ENCODE measurements at regions not wholly inside any gene's neighbourhood (a gene's known extent, or its start where the extent isn't known, plus 50 kb on each side); places are given as distances from the start of the nearest gene placed in this dataset.
"Not testable (repeated sequence)": the region's sequence is repeated elsewhere in the genome, so short reads cannot be mapped to it uniquely, and the experiment has no call there.

DNA sequence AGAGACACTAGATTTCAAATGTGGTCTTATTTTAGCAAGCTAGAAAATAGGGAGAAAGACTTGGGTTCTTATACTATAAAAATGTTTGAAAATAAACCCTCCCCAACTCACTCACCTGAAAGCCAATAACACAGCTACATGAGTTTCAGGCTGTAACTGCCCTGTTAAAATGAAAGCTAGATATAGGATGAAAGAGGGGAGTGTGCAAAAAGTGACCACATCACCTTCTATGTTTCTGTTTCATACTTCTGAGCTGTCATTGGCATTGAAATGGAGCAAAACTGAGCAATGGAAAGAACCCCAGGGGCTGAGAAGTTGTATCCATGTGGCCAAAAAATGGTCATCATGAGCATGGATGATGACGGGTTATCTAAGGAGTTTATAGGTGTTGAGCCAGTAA, 148.1 kb upstream of the TENT5A start:
- DNase-seq = no peak

DNA sequence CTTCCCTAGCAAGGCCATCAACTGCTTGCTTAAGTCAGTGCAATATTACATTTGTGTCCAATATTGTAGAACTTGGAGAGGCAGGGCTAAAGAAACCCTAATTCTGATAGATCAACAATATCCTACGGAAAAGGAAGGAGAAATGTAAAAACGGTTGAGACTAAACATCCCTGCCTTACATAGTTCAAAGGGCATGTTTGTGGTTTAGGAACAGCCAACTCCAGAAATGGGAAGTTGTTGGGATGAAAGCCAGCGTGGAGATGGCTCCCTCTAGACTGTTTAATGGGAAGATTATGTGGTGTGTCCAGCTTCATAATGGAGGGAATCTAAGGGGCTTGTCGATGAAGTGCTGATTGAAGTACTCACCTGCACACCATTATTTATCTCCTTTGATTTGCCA, 145.3 kb upstream of the TENT5A start:
- DNase-seq = no peak

DNA sequence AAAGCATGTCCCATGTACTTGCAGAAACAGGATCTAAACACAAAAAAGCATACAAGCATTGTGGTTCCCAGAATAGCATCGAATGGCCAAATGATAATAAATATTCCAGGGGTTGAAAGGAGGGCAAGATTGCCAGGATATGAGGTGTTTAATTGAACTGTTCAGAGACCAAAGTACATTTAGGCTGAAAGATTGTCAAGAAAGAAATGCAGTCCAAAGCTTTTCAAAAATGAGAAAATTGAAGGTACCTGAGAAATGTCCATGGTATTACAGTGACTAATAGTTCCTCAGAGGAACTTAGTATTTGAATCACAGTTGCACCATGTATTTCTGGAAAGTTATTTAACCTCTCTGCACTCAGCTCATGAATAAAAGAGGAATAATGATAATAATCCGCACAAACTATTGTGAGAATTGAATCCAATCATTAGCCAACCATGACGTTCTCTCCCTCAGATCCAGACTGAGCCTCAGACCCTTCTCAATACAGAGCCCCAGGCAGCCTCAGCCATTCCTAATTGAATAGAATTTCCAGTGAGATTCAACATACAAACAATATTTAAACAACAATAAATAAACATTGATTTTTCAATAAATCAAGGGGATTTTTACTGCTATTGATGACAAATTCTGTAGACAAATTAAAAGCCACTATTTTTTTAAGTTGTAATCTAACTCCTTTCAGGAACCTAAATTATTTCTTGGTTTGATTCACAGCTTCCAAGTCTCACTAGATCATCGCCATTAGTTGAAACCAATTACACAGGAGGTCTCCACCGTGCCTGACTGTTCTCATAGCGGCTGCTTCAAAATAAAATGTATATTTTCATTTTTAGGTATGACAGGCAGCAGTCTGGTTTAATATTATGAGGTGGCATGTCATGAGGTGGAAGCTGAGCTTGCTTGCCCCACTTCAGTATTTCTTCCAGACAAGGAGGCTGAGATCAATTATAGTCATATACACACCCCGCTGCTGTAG, 144.3 kb upstream of the TENT5A start:
- DNase-seq = no peak

DNA sequence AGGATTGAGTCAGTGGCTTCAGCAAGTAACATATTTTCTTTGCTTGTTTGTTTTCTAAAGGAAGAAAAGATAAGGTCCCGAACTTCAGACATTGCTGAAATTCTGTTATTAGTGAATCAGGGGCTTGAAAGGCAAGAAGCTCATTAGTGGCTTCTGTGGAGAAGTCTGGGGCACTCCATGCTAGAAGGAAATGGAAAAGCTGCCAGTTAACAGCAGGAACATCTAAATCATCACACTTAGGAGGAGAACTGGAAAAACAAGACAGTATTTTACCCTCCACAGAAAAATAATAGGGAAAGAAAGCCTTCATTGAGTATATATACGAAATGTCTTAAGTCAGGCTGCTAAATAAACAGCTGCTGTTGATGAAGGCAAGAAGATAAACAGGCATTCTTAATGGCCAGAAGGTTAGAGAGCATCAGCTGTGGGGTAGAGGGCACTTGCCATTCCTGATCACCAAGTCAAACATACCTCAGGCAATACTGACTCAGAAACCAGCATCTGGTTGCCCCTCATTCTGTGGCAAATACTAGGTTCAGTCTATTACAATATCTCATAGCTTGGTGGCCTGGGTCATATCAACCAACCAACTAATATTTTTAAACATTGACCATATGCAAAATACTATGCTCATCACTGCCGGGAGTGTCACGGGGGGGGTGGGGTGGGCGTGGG, 143.2 kb upstream of the TENT5A start:
- no peak for DNase-seq

DNA sequence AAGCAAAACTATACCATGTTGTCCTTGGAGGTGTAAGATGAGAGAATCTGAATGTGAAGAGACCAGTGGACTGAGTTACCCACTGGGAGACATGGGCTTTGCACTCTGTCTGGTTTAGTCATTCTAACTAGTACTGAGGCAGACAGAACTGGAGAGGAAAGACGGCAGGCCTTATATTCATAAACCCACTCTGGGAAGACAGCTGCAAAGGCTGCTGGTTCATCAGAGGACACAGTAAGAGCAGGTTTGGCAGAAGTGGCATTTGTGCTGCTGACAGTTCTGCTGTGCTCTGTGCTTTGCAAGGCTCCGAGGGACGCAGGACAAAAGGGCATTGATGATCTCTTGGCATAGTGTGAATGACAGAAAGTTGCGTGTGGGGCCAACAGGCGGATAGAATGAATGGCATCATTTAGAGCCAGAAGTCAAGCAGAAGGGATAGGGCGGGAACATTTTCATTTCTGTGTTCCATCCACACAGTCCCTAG, 142.3 kb upstream of the TENT5A start:
- DNase-seq = no peak

DNA sequence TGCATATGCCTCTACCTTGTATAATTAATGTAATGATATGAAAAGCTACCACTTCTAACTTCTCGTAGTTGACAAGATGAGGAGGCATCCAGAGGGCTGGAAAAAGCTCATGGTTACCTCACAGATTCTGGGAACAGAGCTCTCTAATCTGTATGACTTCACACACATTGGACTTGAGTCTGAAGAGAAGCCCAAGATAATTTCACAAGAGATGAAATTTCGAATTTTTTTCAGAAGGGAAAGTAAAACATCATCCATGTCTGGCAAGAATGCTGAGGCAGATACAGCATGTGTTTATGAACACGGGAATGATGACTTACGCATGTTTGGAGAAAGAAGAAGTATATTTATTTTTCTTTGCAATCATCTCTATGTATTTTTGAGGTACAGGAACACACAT, 141.8 kb upstream of the TENT5A start:
- DNase-seq = no peak

DNA sequence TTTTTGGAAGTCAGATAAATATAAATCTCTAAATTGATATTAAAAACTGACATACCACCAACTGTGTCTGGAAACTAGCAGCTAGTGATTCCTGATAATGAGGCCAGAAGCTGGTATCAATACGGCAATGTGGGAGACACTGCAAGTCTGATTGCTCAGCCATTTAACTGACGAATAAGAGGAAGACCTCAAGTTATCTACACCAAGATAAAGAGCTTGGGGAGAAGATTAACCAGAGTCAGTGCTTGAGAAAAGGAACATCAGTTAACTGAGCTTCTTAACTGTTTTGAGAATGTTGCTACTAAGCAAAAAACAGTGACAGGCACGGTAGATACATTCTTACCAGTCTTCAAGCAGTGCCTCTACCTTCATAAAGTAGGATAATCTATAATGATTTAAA, 140.4 kb upstream of the TENT5A start:
- no peak for DNase-seq

DNA sequence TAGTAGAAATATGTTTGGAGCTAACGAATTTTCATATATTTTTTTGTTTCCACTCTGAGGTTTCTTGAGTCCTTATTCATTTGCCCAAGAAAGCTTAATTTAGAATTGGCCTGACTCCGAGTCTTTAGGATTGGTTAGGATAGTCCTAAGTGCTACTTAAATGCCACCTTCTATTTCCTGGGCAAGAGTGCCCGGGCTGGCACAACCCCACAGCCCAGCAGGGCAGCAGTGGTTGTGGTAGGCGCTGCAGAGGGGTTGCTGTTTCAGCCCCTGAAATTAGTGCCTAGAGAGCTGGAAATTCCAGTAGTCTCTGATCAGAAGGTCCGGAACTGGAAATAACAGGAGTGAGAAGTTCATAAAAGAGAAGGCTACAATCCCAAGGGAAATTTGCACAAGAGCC, 139.4 kb upstream of the TENT5A start:
- DNase-seq = no peak

DNA sequence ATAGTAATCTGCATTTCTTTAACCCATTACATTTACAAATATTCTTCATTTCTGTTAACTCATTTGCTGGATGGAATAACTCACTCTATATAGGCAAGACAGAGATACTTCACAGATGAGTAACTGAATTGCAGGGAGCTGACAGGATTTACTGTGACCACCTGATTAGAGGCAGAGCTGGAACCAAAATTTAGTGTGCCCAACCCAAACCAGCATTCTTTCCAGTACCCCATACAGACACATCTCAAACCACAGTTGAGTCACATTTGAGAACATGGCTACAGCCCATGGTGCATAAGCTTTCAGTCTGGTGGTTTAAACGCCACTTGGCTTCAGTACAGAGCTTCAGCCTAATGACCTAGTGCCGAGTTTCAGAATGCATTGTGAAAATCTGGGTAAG, 138.4 kb upstream of the TENT5A start:
- DNase-seq = no peak

DNA sequence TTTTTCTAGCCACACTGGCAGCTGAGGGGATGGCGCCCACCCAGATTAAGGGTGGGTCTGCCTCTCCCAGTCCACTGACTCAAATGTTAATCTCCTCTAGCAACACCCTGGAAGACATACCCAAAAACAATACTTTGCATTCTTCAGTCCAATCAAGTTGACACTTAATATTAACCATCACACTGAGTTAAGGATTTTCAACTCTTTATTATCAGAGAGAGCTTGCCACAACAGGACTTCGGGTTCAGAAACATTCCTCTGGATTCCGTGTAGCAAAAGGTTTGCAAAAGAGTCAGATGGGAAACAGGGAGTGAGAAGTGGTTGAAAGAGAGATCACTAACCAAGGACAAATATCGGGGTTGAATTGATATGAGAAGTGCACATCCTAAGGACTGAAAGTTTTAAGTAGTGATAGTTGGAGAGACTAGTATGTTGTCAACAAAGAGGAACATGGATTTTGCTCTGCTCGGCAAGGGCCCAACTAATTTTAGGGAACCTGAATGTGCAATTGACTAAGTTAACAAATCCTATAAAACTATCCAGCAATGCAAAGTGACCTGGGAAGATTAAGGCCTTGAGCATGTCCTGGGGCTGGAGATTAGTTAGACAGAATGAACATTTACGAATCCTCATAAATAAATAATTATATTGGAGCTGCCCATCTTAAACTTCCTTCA, 137.0 kb upstream of the TENT5A start:
- no peak for DNase-seq

DNA sequence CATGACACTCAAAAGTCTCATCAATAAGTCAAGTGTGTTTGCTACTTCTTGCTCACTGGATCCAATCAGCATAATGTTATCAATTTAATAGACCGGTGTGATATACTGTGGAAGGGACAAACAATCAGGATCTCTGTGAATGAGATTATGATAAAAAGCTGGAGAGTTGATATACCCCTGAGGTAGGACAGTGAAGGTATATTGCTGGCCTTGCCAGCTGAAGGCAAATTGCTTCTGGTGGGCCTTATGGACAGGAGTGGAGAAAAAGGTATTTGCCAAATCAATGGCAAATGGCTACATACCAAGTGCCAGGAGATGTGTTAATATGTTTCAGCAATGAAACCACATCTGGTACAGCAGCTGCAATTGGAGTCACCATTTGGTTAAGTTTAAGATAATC, 134.4 kb upstream of the TENT5A start:
- not testable (repeated sequence) for DNase-seq

DNA sequence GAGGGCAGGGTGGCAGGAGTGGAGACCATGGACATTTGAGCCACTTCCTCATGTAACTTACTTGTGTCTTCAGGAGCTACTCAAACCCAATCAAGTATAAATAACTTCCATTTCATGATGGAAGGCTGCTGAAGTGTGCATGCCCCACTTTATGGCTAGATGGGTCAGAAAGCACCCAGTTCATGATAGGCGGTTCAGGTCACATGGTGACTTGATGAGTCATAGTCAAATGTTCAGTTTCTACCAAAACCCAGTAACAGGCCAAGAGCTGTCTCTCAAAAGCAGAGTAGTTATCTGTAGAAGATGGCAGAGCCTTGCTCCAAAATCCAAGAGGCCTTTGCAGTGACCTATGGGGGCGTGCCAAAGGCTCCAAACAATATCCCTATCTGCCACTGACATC, 133.7 kb upstream of the TENT5A start:
- DNase-seq = no peak

DNA sequence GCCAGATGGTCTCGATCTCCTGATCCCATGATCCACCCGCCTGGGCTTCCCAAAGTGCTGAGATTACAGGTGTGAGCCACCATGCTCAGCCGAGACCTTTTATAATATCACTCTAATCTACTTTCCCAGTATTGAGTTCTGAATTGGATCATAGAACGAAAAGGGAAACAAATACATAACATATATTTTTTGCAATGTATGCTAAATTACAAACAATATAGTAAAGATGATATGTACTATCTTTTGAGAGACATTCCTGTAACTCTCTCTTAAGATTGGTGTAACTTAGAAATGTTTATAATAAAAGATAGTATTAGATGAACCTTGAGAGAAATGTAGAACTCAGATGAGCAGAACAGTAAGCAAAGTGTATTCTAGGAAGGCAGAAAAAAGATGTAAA, 129.2 kb upstream of the TENT5A start:
- DNase-seq = no peak

DNA sequence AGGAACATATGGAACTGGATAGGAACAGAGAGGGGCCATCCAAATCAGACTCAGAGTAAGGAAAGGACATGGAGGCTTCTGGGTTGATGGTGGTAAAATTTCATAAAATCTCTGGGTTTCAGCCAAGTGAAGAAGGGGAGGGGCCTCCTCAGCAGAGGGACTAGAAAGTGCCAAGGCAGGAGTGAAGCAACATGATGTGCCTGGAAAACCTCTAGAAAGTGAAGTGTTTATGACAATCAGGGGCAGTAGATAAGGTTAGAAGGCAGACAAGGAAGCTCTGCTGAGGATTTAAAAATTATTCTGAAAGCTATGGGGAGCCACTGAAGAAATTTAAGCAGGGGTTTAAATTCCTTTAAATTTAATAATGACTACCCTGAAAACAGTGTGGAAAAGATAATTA, 126.0 kb upstream of the TENT5A start:
- no peak for DNase-seq

DNA sequence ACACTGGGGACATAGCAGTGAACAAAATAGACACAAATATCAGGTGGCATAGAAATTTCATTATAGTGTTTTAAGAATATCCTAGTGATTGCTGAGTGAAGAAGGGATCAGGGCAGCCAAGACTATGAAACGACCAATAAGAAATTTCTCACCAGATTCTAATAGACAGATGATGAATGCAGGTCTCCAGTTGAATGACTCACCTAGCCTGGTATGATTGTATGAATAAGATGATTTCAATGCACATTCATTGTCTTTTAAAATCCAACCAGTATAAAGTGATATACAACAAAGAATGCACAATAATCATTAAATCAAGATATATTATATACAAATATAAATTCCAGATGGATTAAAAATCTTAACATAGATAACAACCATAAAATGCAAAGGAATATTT, 124.5 kb upstream of the TENT5A start:
- no peak for DNase-seq

DNA sequence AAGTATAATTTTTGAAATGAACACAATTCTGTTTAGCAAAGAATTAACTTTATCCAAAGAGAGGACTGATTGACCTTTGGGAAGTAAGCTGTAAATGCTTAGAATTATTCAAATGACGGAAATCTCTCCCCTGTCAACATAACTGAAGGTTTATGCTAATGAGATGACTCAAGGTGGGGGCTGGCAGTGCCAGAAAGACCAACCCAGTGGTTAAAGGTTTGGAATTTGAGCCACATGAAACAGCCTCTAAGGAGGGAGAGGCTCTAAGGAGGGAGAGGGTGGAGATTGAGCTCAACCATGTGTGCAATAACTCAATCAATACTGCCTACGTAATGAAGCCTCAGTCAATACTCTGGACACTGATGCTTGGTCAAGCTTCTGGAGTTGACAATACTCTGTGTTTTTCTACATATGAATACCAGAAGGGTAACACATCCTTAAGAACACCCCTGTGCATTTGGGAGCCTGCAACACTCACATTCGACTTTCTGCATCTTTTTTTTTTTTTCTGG, 123.4 kb upstream of the TENT5A start:
- DNase-seq = no peak

DNA sequence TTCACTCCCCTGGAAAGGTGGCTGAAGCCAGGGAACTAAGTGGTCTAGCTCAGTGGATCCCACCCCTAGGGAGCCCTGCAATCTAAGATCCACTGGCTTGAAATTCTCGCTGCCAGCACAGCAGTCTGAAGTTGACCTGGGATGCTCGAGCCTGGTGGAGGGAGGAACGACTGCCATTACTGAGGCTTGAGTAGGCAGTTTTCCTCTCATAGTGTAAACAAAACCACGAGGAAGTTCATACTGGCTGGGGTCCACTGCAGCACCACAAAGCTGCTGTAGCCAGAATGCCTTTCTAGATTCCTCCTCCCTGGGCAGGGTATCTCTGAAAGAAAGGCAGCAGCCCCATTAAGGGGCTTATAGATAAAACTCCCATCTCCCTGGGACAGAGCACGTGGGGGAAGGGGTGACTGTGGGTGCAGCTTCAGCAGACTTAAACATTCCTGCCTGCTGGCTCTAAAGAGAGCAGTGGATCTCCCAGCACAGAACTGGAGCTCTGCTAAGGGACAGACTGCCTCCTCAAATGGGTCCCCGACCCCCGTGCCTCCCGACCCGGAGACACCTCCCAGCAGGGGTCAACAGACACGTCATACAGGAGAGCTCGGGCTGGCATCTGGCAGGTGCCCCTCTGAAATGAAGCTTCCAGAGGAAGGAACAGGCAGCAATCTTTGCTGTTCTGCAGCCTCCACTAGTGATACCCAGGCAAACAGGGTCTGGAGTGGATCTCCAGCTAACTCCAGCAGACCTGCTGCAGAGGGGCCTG, 117.4 kb upstream of the TENT5A start:
- DNase-seq = not testable (repeated sequence)

DNA sequence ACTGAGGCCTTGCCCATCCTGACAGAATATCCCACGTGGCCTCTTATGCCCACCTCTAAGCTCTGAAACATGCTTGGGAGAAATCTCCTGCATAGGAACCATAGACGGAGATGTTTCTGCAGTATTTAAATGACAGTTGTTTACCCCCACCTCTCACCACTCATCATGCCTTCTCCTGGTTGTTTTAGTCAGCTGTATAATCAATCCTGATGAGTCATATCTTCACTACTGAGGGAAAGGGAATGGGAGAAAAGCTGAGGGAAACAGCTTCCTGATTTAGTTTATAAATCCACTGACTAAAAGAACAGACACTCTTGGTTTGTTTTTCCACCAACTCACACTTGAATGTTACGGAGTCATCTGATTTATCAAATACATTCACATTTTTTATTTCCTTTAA, 113.2 kb upstream of the TENT5A start:
- no peak for DNase-seq

DNA sequence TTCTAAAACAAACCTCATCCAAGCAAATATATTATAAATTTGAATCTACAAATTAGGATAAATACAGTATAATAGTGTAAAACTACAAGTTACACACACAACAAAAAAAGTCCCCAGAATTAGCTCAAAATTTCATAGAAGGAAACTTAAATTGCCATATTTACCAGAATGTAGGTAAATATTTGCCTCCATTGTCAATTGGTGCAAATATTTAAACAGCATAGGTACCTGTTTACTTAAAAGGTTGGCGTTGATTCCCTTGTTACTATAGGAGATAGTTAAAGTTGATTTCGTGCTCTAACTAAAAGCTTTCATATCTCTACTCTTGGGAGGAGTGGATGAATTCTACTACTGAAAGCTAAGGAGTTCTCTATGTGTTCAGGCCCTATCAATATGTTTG, 111.6 kb upstream of the TENT5A start:
- DNase-seq = no peak

DNA sequence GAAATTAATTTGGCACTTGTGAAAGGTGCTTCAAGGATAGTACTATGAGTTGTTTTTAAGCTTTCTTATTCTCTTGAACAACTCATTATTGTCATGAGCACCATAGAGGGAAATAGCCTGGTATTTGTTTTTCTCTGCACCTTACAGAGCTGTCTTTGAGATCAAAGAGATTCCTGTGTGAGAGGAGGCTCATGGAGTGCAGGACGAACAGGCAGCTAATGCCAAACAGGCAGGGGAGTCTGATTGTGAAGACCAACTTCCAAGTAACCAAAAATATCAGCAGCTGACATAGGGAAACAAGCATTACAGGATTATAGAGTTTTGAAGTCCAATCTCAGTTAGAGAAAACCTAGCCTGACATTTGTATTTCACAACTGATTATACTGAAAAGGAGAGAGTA, 110.6 kb upstream of the TENT5A start:
- DNase-seq = no peak

DNA sequence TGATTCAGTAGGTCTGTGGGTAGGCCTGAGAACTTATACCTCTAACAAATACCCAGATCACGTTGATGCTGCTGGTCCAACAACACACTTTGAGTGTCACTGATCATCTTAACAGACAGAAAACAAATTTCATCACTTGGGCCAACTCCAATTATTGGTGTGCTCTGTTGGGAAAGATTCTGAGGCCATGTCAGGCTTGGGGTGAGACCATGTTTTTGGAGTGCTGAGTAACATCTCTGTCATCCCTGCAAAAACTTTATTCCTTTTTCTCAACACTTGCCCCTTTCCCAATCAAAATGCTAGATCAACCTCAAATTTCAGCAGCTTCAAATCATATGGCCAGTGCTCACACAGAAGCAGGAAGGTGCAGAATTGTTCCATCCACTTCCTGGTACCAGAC, 108.8 kb upstream of the TENT5A start:
- no peak for DNase-seq

DNA sequence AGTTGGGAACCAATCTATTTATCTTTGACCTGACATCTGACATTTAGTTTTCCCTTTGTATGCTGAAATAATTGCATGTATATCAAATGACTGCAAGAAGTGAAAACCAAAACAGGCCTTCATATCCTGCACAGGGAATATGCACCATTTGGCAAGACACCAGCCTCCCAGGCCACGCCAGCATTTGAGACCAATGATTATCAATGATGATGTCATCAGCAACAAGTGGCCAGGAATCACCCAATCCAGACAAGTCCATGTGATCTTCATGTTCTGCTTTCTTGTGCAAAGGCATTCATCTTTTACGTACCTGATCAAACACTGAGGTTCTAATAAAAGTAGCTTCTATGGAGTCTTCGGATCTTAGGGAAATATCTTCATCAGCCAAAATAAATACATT, 107.4 kb upstream of the TENT5A start:
- DNase-seq = no peak

DNA sequence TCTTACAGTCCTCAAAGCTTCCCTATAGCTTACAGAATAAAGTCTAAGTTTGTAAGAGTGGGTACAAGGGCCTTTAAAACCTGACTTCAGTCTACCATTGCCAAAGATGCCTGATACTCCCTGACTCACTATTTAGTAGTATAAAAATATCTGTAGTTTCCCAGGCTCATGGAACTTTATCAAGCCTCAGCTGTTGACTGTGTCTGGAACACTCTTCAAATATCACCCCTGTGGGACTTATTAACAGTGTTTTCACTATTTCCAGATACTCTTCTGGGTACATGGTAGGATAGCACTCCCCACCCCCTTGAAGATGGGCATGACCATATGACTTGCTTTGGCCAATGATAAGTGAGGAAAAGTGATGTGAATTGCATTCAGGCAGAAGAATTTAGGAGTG, 105.3 kb upstream of the TENT5A start:
- DNase-seq = no peak

All from NCI-H1930 (cell line).